Stimulated activated naive CD8-positive, alpha-beta T cell treated with anti-CD3 and anti-CD28 coated beads, Interleukin-15, Interleukin-2, amounts not matched to agents 100 U/mL and 50 U/mL, for 24 hours (primary cell): ENCODE measurements at regions not wholly inside any gene's neighbourhood (a gene's known extent, or its start where the extent isn't known, plus 50 kb on each side); places are given as distances from the start of the nearest gene placed in this dataset.

Experiments
- ATAC-seq: fragments of 150-1000 bp; cut with Tn5 transposase; one replicate; pipeline ENCODE4 v1.10.0; 2021
- DNase-seq: peaks from one replicate; pipeline ENCODE4 v3.0.0; 2021

- ATAC-seq (no peak), DNase-seq (no peak)
Measured at GRCh38 chr6:66421570-66421969, 714.5 kb upstream of the EYS start.

- DNase-seq (no peak), ATAC-seq (no peak)
Measured at GRCh38 chr6:66418906-66419305, 711.9 kb upstream of the EYS start.

GRCh38 chr6:66403966-66404365 is 696.9 kb upstream of the EYS start:
- no peak for ATAC-seq
- DNase-seq = no peak

- DNase-seq (no peak), ATAC-seq (no peak)
Measured at GRCh38 chr6:66402873-66403272, 695.8 kb upstream of the EYS start.

GRCh38 chr6:66396549-66396948 is 689.5 kb upstream of the EYS start:
- ATAC-seq (no peak), DNase-seq (no peak)

GRCh38 chr6:66396145-66396544 is 689.1 kb upstream of the EYS start:
- DNase-seq = no peak

GRCh38 chr6:66390393-66390792 is 683.4 kb upstream of the EYS start:
- no peak for DNase-seq
- no peak for ATAC-seq

More at GRCh38 chr6:66396145-66396544, 689.1 kb upstream of the EYS start:
- ATAC-seq = no peak

GRCh38 chr6:66376001-66376400 is 669.0 kb upstream of the EYS start:
- ATAC-seq = no peak
- DNase-seq = no peak

GRCh38 chr6:66369407-66369806 is 662.4 kb upstream of the EYS start:
- no peak for ATAC-seq
- DNase-seq = no peak

GRCh38 chr6:66362888-66363287 is 655.9 kb upstream of the EYS start:
- DNase-seq (no peak), ATAC-seq (no peak)

GRCh38 chr6:66361886-66362285 is 654.9 kb upstream of the EYS start:
- ATAC-seq = no peak
- DNase-seq = no peak

GRCh38 chr6:66357781-66358180 is 650.8 kb upstream of the EYS start:
- DNase-seq = no peak
- ATAC-seq = no peak

GRCh38 chr6:66355471-66355870 is 648.4 kb upstream of the EYS start:
- no peak for ATAC-seq
- DNase-seq = no peak

GRCh38 chr6:66344796-66345195 is 637.8 kb upstream of the EYS start:
- no peak for DNase-seq
- no peak for ATAC-seq

- no peak for DNase-seq
Measured at GRCh38 chr6:66340736-66341135, 633.7 kb upstream of the EYS start.

GRCh38 chr6:66336176-66336575 is 629.1 kb upstream of the EYS start:
- no peak for ATAC-seq
- DNase-seq = no peak

More at GRCh38 chr6:66340736-66341135, 633.7 kb upstream of the EYS start:
- no peak for ATAC-seq

- ATAC-seq (no peak), DNase-seq (no peak)
Measured at GRCh38 chr6:66328200-66328599, 621.2 kb upstream of the EYS start.

GRCh38 chr6:66326228-66326627 is 619.2 kb upstream of the EYS start:
- DNase-seq (no peak), ATAC-seq (no peak)

GRCh38 chr6:66321017-66321416 is 614.0 kb upstream of the EYS start:
- DNase-seq = no peak
- no peak for ATAC-seq

- DNase-seq = no peak
- no peak for ATAC-seq
Measured at GRCh38 chr6:66307490-66307889, 600.5 kb upstream of the EYS start.

- ATAC-seq = no peak
Measured at GRCh38 chr6:66291905-66292304, 584.9 kb upstream of the EYS start.

GRCh38 chr6:66289889-66290288 is 582.9 kb upstream of the EYS start:
- DNase-seq (no peak), ATAC-seq (no peak)

More at GRCh38 chr6:66291905-66292304, 584.9 kb upstream of the EYS start:
- DNase-seq = no peak

- ATAC-seq (no peak), DNase-seq (no peak)
Measured at GRCh38 chr6:66278115-66278514, 571.1 kb upstream of the EYS start.

- DNase-seq = no peak
- no peak for ATAC-seq
Measured at GRCh38 chr6:66277400-66277799, 570.4 kb upstream of the EYS start.

- DNase-seq (no peak), ATAC-seq (no peak)
Measured at GRCh38 chr6:66265737-66266136, 558.7 kb upstream of the EYS start.
